Keratinocyte (primary cell): ENCODE measurements at regions not wholly inside any gene's neighbourhood (a gene's known extent, or its start where the extent isn't known, plus 50 kb on each side); places are given as distances from the start of the nearest gene placed in this dataset.
"Not testable (repeated sequence)": the region's sequence is repeated elsewhere in the genome, so short reads cannot be mapped to it uniquely, and the experiment has no call there.

Experiments used
- DNase-seq: peaks from one replicate; pipeline ENCODE4 v3.0.0-alpha.2; 2011; ENCODE audit warnings: low read depth, missing footprints, low spot score
- FAIRE-seq: peaks from 2 replicates; lab custom pipeline; 2011; peaks lifted over from hg19 to GRCh38; lab: Jason Lieb, UNC
- H2AFZ ChIP-seq: 2 replicates; pipeline ENCODE4 v1.6.0; 2012; ENCODE audit warnings: low read length, control low read depth, inconsistent platforms; ENCODE audit not compliant: control insufficient read depth
- H3K27ac ChIP-seq: 2 replicates; pipeline ENCODE4 v1.5.1; 2011; ENCODE audit warnings: low read length; ENCODE audit not compliant: control insufficient read depth, insufficient read depth
- H3K27me3 ChIP-seq: 3 replicates; pipeline ENCODE4 v1.6.0; 2011; ENCODE audit warnings: low read length; ENCODE audit not compliant: control insufficient read depth, insufficient read depth; ENCODE audit errors: extremely low read depth
- H3K36me3 ChIP-seq, 2 experiments: 2 replicates in 1 of 2; 3 replicates in 1 of 2; pipeline ENCODE4 v1.5.1; 2011; ENCODE audit warnings: low read length in 2 of 2, mild to moderate bottlenecking in 1 of 2; ENCODE audit not compliant: control insufficient read depth in 2 of 2, insufficient read depth in 2 of 2; ENCODE audit errors: extremely low read depth in 1 of 2
- H3K4me1 ChIP-seq: 3 replicates; pipeline ENCODE4 v1.5.1; 2011; ENCODE audit warnings: low read length; ENCODE audit not compliant: control insufficient read depth, insufficient read depth; ENCODE audit errors: extremely low read depth
- H3K4me2 ChIP-seq: 3 replicates; pipeline ENCODE4 v1.6.0; 2011; ENCODE audit warnings: low read depth, low read length; ENCODE audit not compliant: control insufficient read depth, insufficient read depth; ENCODE audit errors: extremely low read depth
- H3K4me3 ChIP-seq, 3 experiments: fragments of 200-600 bp in 1 of 3; sonication (generic) in 1 of 3; 2 replicates in 2 of 3; 3 replicates in 1 of 3; pipeline ENCODE4 v1.5.1; 2011 to 2016; ENCODE audit warnings: low read length in 3 of 3, mild to moderate bottlenecking in 3 of 3, control low read depth in 2 of 3, inconsistent platforms in 1 of 3, low read depth in 1 of 3, mixed read lengths in 1 of 3, mixed run types in 1 of 3, moderate library complexity in 1 of 3; ENCODE audit not compliant: control insufficient read depth in 2 of 3, insufficient read depth in 2 of 3; ENCODE audit errors: extremely low read depth in 1 of 3
- H3K79me2 ChIP-seq: 2 replicates; pipeline ENCODE4 v1.6.0; 2012; ENCODE audit warnings: low read length; ENCODE audit not compliant: control insufficient read depth, insufficient read depth
- H3K9ac ChIP-seq: 3 replicates; pipeline ENCODE4 v1.6.0; 2011; ENCODE audit warnings: low read length; ENCODE audit not compliant: control insufficient read depth, insufficient read depth; ENCODE audit errors: extremely low read depth
- H3K9me1 ChIP-seq: 3 replicates; pipeline ENCODE4 v1.6.0; 2011; ENCODE audit warnings: low read length; ENCODE audit not compliant: control insufficient read depth, insufficient read depth; ENCODE audit errors: extremely low read depth
- H3K9me3 ChIP-seq: 2 replicates; pipeline ENCODE4 v1.5.1; 2012; ENCODE audit warnings: low read depth, low read length; ENCODE audit not compliant: control insufficient read depth
- H4K20me1 ChIP-seq: 3 replicates; pipeline ENCODE4 v1.6.0; 2011; ENCODE audit warnings: low read length; ENCODE audit not compliant: control insufficient read depth, insufficient read depth; ENCODE audit errors: extremely low read depth
- CTCF ChIP-seq, 3 experiments: IDR thresholded peaks in 1 of 3; conservative IDR thresholded peaks in 1 of 3; optimal IDR thresholded peaks in 1 of 3; 2 replicates in 2 of 3; 3 replicates in 1 of 3; pipeline versions ENCODE3 to v1.5.1; 2011; ENCODE audit warnings: low read length in 3 of 3, mild to moderate bottlenecking in 3 of 3, moderate library complexity in 2 of 3, control low read depth in 1 of 3, inconsistent platforms in 1 of 3; ENCODE audit not compliant: insufficient read depth in 2 of 3; ENCODE audit errors: extremely low read depth in 1 of 3
- EZH2 ChIP-seq: IDR thresholded peaks from one replicate; pipeline ENCODE4 v1.6.1; 2012; ENCODE audit warnings: inconsistent platforms, mild to moderate bottlenecking, low read length, moderate library complexity
- dilution Hi-C: fragments of 300-500 bp; cut with MboI; formaldehyde crosslinking; loops from one replicate; pipeline ENCODE4 v1.7.0; 2020; ENCODE audit warnings: low sequenced_read_pairs; ENCODE audit not compliant: extremely low pct_ligation_motif_present

- FAIRE-seq, result no peak
- Histone ChIP-seq H3K9ac (no peak overlapping the region), H3K9me1 (no peaks in the 10 kb centered on the region), H3K4me2 (no peak overlapping the region), H3K79me2 (no peaks in the 10 kb centered on the region), H2AFZ (no peak overlapping the region), H3K4me3 (no peak overlapping the region), H3K27me3 (no peaks in the 10 kb centered on the region), H3K27ac (no peak overlapping the region), H3K4me1 (no peaks in the 10 kb centered on the region), H4K20me1 (no peaks in the 10 kb centered on the region), H3K36me3 (no peaks in the 10 kb centered on the region), H3K9me3 (no peaks in the 10 kb centered on the region)
- TF ChIP-seq EZH2, result no peak
- TF ChIP-seq CTCF (optimal IDR thresholded peaks at IDR 0.05 in 1 of 3, IDR thresholded peaks at IDR 0.05 in 1 of 3, conservative IDR thresholded peaks at IDR 0.05 in 1 of 3; ENCODE audit: extremely low read depth in 1 of 3, insufficient read depth in 2 of 3, low read length in 3 of 3), result no peak
- dilution Hi-C loops, result no loop called here
- no peak for DNase-seq
Observed at GRCh38 chr6:113027780-113028179, 680.6 kb downstream of the RFPL4B start.

GRCh38 chr6:113029161-113029560 lies 682.0 kb downstream of the RFPL4B start:
- H3K9ac ChIP-seq, H3K4me2 ChIP-seq, H3K27me3 ChIP-seq, H3K4me3 ChIP-seq, H3K9me3 ChIP-seq, H3K79me2 ChIP-seq, dilution Hi-C loops, H2AFZ ChIP-seq, DNase-seq, H4K20me1 ChIP-seq, H3K9me1 ChIP-seq, H3K36me3 ChIP-seq, FAIRE-seq, H3K27ac ChIP-seq, H3K4me1 ChIP-seq: not testable (repeated sequence)

GRCh38 chr6:113031591-113032238 lies 684.6 kb downstream of the RFPL4B start:
- Histone ChIP-seq H3K9me3 (no peaks in the 10 kb centered on the region), H3K4me3 (no peak overlapping the region), H3K9ac (no peak overlapping the region), H4K20me1 (no peaks in the 10 kb centered on the region), H3K4me1 (no peaks in the 10 kb centered on the region), H3K27me3 (no peaks in the 10 kb centered on the region), H2AFZ (no peak overlapping the region), H3K4me2 (no peak overlapping the region), H3K79me2 (no peaks in the 10 kb centered on the region), H3K27ac (no peak overlapping the region), H3K9me1 (no peaks in the 10 kb centered on the region), H3K36me3 (no peaks in the 10 kb centered on the region)
- TF ChIP-seq CTCF (optimal IDR thresholded peaks at IDR 0.05 in 1 of 3, IDR thresholded peaks at IDR 0.05 in 1 of 3, conservative IDR thresholded peaks at IDR 0.05 in 1 of 3; ENCODE audit: extremely low read depth in 1 of 3, insufficient read depth in 2 of 3, low read length in 3 of 3) (no peak), EZH2 (no peak)
- dilution Hi-C loops, result no loop called here
- FAIRE-seq, result no peak
- no peak for DNase-seq
